Keratinocyte (primary cell): ENCODE measurements at regions not wholly inside any gene's neighbourhood (a gene's known extent, or its start where the extent isn't known, plus 50 kb on each side); places are given as distances from the start of the nearest gene placed in this dataset.

Experiments used
- DNase-seq: peaks from one replicate; pipeline ENCODE4 v3.0.0-alpha.2; 2011; ENCODE audit warnings: low read depth, missing footprints, low spot score
- FAIRE-seq: peaks from 2 replicates; lab custom pipeline; 2011; peaks lifted over from hg19 to GRCh38; lab: Jason Lieb, UNC
- H2AFZ ChIP-seq: 2 replicates; pipeline ENCODE4 v1.6.0; 2012; ENCODE audit warnings: low read length, control low read depth, inconsistent platforms; ENCODE audit not compliant: control insufficient read depth
- H3K27ac ChIP-seq: 2 replicates; pipeline ENCODE4 v1.5.1; 2011; ENCODE audit warnings: low read length; ENCODE audit not compliant: control insufficient read depth, insufficient read depth
- H3K27me3 ChIP-seq: 3 replicates; pipeline ENCODE4 v1.6.0; 2011; ENCODE audit warnings: low read length; ENCODE audit not compliant: control insufficient read depth, insufficient read depth; ENCODE audit errors: extremely low read depth
- H3K36me3 ChIP-seq, 2 experiments: 2 replicates in 1 of 2; 3 replicates in 1 of 2; pipeline ENCODE4 v1.5.1; 2011; ENCODE audit warnings: low read length in 2 of 2, mild to moderate bottlenecking in 1 of 2; ENCODE audit not compliant: control insufficient read depth in 2 of 2, insufficient read depth in 2 of 2; ENCODE audit errors: extremely low read depth in 1 of 2
- H3K4me1 ChIP-seq: 3 replicates; pipeline ENCODE4 v1.5.1; 2011; ENCODE audit warnings: low read length; ENCODE audit not compliant: control insufficient read depth, insufficient read depth; ENCODE audit errors: extremely low read depth
- H3K4me2 ChIP-seq: 3 replicates; pipeline ENCODE4 v1.6.0; 2011; ENCODE audit warnings: low read depth, low read length; ENCODE audit not compliant: control insufficient read depth, insufficient read depth; ENCODE audit errors: extremely low read depth
- H3K4me3 ChIP-seq, 3 experiments: fragments of 200-600 bp in 1 of 3; sonication (generic) in 1 of 3; 2 replicates in 2 of 3; 3 replicates in 1 of 3; pipeline ENCODE4 v1.5.1; 2011 to 2016; ENCODE audit warnings: low read length in 3 of 3, mild to moderate bottlenecking in 3 of 3, control low read depth in 2 of 3, inconsistent platforms in 1 of 3, low read depth in 1 of 3, mixed read lengths in 1 of 3, mixed run types in 1 of 3, moderate library complexity in 1 of 3; ENCODE audit not compliant: control insufficient read depth in 2 of 3, insufficient read depth in 2 of 3; ENCODE audit errors: extremely low read depth in 1 of 3
- H3K79me2 ChIP-seq: 2 replicates; pipeline ENCODE4 v1.6.0; 2012; ENCODE audit warnings: low read length; ENCODE audit not compliant: control insufficient read depth, insufficient read depth
- H3K9ac ChIP-seq: 3 replicates; pipeline ENCODE4 v1.6.0; 2011; ENCODE audit warnings: low read length; ENCODE audit not compliant: control insufficient read depth, insufficient read depth; ENCODE audit errors: extremely low read depth
- H3K9me1 ChIP-seq: 3 replicates; pipeline ENCODE4 v1.6.0; 2011; ENCODE audit warnings: low read length; ENCODE audit not compliant: control insufficient read depth, insufficient read depth; ENCODE audit errors: extremely low read depth
- H3K9me3 ChIP-seq: 2 replicates; pipeline ENCODE4 v1.5.1; 2012; ENCODE audit warnings: low read depth, low read length; ENCODE audit not compliant: control insufficient read depth
- H4K20me1 ChIP-seq: 3 replicates; pipeline ENCODE4 v1.6.0; 2011; ENCODE audit warnings: low read length; ENCODE audit not compliant: control insufficient read depth, insufficient read depth; ENCODE audit errors: extremely low read depth
- CTCF ChIP-seq, 3 experiments: IDR thresholded peaks in 1 of 3; conservative IDR thresholded peaks in 1 of 3; optimal IDR thresholded peaks in 1 of 3; 2 replicates in 2 of 3; 3 replicates in 1 of 3; pipeline versions ENCODE3 to v1.5.1; 2011; ENCODE audit warnings: low read length in 3 of 3, mild to moderate bottlenecking in 3 of 3, moderate library complexity in 2 of 3, control low read depth in 1 of 3, inconsistent platforms in 1 of 3; ENCODE audit not compliant: insufficient read depth in 2 of 3; ENCODE audit errors: extremely low read depth in 1 of 3
- EZH2 ChIP-seq: IDR thresholded peaks from one replicate; pipeline ENCODE4 v1.6.1; 2012; ENCODE audit warnings: inconsistent platforms, mild to moderate bottlenecking, low read length, moderate library complexity
- dilution Hi-C: fragments of 300-500 bp; cut with MboI; formaldehyde crosslinking; loops from one replicate; pipeline ENCODE4 v1.7.0; 2020; ENCODE audit warnings: low sequenced_read_pairs; ENCODE audit not compliant: extremely low pct_ligation_motif_present

- dilution Hi-C loops = no loop called here
- no peaks in the 10 kb centered on the region for H3K79me2 ChIP-seq
- TF ChIP-seq CTCF (optimal IDR thresholded peaks at IDR 0.05 in 1 of 3, IDR thresholded peaks at IDR 0.05 in 1 of 3, conservative IDR thresholded peaks at IDR 0.05 in 1 of 3; ENCODE audit: extremely low read depth in 1 of 3, insufficient read depth in 2 of 3, low read length in 3 of 3) (no peak), EZH2 (no peak)
- H3K27ac ChIP-seq = no peak overlapping the region
- no peak overlapping the region for H3K9ac ChIP-seq
- DNase-seq (no peak), FAIRE-seq (peak; percentile 20)
- peaks cover 4% of the 10 kb centered on the region for H3K27me3 ChIP-seq
- H3K9me1 ChIP-seq = no peaks in the 10 kb centered on the region
- no peak overlapping the region for H3K4me3 ChIP-seq
- peaks cover 2% of the 10 kb centered on the region for H3K4me1 ChIP-seq
- no peak overlapping the region for H3K4me2 ChIP-seq
- no peaks in the 10 kb centered on the region for H3K9me3 ChIP-seq
- H3K36me3 ChIP-seq = no peaks in the 10 kb centered on the region
- no peak overlapping the region for H2AFZ ChIP-seq
- no peaks in the 10 kb centered on the region for H4K20me1 ChIP-seq
Observed at GRCh38 chr10:3241274-3241921, 68.8 kb upstream of the PITRM1 start.

GRCh38 chr10:3239920-3240894 is 67.6 kb upstream of the PITRM1 start:
- H3K4me3 ChIP-seq = no peak overlapping the region
- TF ChIP-seq EZH2 (no peak), CTCF (optimal IDR thresholded peaks at IDR 0.05 in 1 of 3, IDR thresholded peaks at IDR 0.05 in 1 of 3, conservative IDR thresholded peaks at IDR 0.05 in 1 of 3; ENCODE audit: extremely low read depth in 1 of 3, insufficient read depth in 2 of 3, low read length in 3 of 3) (no peak)
- H3K27ac ChIP-seq = no peak overlapping the region

More at GRCh38 chr10:3239920-3240894, 67.6 kb upstream of the PITRM1 start:
- no peak overlapping the region for H3K9ac ChIP-seq
- no peaks in the 10 kb centered on the region for H3K9me3 ChIP-seq
- H3K36me3 ChIP-seq = no peaks in the 10 kb centered on the region
- H3K27me3 ChIP-seq = peaks cover 4% of the 10 kb centered on the region
- DNase-seq = no peak
- no peak overlapping the region for H3K4me2 ChIP-seq
- H4K20me1 ChIP-seq = no peaks in the 10 kb centered on the region
- FAIRE-seq = no peak
- dilution Hi-C loops = no loop called here
- H3K4me1 ChIP-seq = peaks cover 2% of the 10 kb centered on the region
- no peak overlapping the region for H2AFZ ChIP-seq
- no peaks in the 10 kb centered on the region for H3K9me1 ChIP-seq
- H3K79me2 ChIP-seq = no peaks in the 10 kb centered on the region
